Activated T-cell treated with anti-CD3 and anti-CD28 coated beads, Interleukin-2, amount 50 U/mL, for 4 hours (primary cell): ENCODE measurements at regions not wholly inside any gene's neighbourhood (a gene's known extent, or its start where the extent isn't known, plus 50 kb on each side); places are given as distances from the start of the nearest gene placed in this dataset.
"Not testable (repeated sequence)": the region's sequence is repeated elsewhere in the genome, so short reads cannot be mapped to it uniquely, and the experiment has no call there.

Experiments
- ATAC-seq, 2 donors: fragments of 200-7000 bp; cut with Tn5 transposase; one replicate each; pipeline ENCODE4 v1.10.0; 2021
- DNase-seq: peaks from one replicate; pipeline ENCODE4 v3.0.0-alpha.2; 2020
- H3K27me3 Mint-ChIP-seq: one replicate; pipeline ENCODE4 v1.8.0; 2021; ENCODE audit warnings: low read depth, mixed read lengths
- H3K36me3 Mint-ChIP-seq: one replicate; pipeline ENCODE4 v1.8.0; 2022; ENCODE audit warnings: mixed read lengths; ENCODE audit not compliant: insufficient read depth
- H3K4me1 Mint-ChIP-seq: one replicate; pipeline ENCODE4 v1.8.0; 2021; ENCODE audit warnings: low read depth, mixed read lengths
- H3K4me3 Mint-ChIP-seq: one replicate; pipeline ENCODE4 v1.8.0; 2021; ENCODE audit warnings: mild to moderate bottlenecking, moderate library complexity, mixed read lengths
- H3K9me3 Mint-ChIP-seq: one replicate; pipeline ENCODE4 v1.8.0; 2021; ENCODE audit warnings: mixed read lengths

- H3K36me3 Mint-ChIP-seq, result no peaks in the 10 kb centered on the region
- no peaks in the 10 kb centered on the region for H3K4me1 Mint-ChIP-seq
- H3K27me3 Mint-ChIP-seq, result no peaks in the 10 kb centered on the region
- H3K4me3 Mint-ChIP-seq, result no peak overlapping the region
- H3K9me3 Mint-ChIP-seq, result peaks cover 20% of the 10 kb centered on the region
- no peak for DNase-seq
- no peak for ATAC-seq
These were observed 1889.4 kb downstream of the C4orf33 start for GRCh38 chr4:130985371-130985770.

DNA sequence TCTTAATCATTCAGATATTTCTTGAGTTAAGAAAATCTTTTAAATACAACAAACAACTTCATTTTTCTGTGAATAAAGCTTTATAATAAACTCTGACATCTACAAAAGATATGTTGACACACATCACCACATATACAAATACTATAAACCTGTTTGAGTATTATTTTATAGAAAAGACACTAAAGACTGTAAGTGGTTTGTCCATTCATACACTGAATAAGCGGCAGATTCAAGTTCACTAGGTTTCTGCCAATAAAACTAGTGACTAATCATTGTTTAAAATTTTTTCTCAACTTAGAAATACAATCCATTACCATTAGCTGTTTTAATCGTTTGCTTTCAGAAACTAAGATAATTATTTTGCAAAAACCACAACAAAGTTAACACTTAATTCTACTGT lies 1900.0 kb downstream of the C4orf33 start:
- Mint-ChIP-seq H3K27me3 (no peaks in the 10 kb centered on the region), H3K36me3 (no peaks in the 10 kb centered on the region), H3K4me1 (no peaks in the 10 kb centered on the region), H3K9me3 (peaks cover 6% of the 10 kb centered on the region), H3K4me3 (no peak overlapping the region)
- no peak for ATAC-seq
- no peak for DNase-seq

DNA sequence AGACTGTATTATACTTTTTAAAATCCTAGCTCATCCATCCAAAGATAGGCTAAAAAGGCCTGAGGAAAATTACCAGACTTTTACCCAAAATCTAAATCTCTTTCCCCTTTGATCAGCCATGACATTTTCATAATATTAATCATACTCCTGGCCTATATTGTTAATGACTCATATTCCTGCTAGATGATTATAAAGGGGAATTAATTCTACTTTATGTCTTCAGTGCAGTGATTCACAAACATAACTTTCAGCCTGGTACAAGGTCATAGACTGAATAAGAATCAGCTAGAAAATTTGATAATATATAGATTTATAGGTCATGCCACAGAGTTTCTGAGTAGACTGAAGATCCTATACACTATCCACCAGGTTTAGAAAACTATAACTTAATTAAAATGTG lies 1905.4 kb downstream of the C4orf33 start:
- Mint-ChIP-seq H3K4me3 (no peak overlapping the region), H3K27me3 (no peaks in the 10 kb centered on the region), H3K4me1 (no peaks in the 10 kb centered on the region), H3K36me3 (no peaks in the 10 kb centered on the region), H3K9me3 (peaks cover 5% of the 10 kb centered on the region)
- no peak for DNase-seq
- ATAC-seq, result no peak

- ATAC-seq (no peak), DNase-seq (no peak)
- peaks cover 5% of the 10 kb centered on the region for H3K9me3 Mint-ChIP-seq
- no peaks in the 10 kb centered on the region for H3K36me3 Mint-ChIP-seq
- no peak overlapping the region for H3K4me3 Mint-ChIP-seq
- H3K4me1 Mint-ChIP-seq, result no peaks in the 10 kb centered on the region
- H3K27me3 Mint-ChIP-seq, result no peaks in the 10 kb centered on the region
These were observed 1906.2 kb downstream of the C4orf33 start for GRCh38 chr4:131002132-131002531.

DNA sequence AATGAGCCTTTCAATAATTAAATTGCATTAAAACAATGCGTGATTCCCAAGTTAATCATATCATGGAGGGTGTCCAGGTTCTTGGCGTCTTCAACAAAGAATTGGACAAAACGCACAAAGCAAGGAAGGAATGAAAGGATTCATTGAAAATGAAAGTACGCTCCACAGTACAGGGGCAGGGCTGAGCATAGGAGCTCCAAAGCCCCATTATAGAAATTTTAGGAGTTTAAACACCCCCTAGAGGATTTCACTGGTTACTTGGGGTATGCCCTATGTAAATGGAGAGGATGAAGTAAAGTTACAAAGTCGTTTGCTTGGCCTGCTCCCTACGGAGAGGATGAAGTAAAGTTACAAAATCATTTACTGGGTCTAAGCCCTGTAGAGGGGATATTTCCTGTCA lies 1910.4 kb downstream of the C4orf33 start:
- H3K36me3 Mint-ChIP-seq, result no peaks in the 10 kb centered on the region
- no peaks in the 10 kb centered on the region for H3K4me1 Mint-ChIP-seq
- DNase-seq, result no peak
- H3K27me3 Mint-ChIP-seq, result no peaks in the 10 kb centered on the region
- no peak for ATAC-seq
- no peaks in the 10 kb centered on the region for H3K9me3 Mint-ChIP-seq
- no peak overlapping the region for H3K4me3 Mint-ChIP-seq

DNA sequence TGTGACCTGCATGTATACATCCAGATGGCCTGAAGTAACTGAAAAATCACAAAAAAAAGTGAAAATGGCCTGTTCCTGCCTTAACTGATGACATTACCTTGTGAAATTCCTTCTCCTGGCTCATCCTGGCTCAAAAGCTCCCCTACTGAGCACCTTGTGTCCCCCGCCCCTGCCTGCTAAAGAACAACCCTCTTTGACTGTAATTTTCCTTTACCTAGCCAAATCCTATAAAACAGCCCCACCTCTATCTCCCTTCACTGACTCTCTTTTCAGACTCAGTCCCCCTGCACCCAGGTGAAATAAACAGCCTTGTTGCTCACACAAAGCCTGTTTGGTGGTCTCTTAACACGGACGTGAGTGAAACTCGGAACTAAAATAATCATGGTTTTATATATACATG lies 1916.0 kb downstream of the C4orf33 start:
- ATAC-seq, H3K36me3 Mint-ChIP-seq, DNase-seq, H3K27me3 Mint-ChIP-seq, H3K9me3 Mint-ChIP-seq, H3K4me3 Mint-ChIP-seq, H3K4me1 Mint-ChIP-seq: not testable (repeated sequence)

- no peak for DNase-seq
- no peaks in the 10 kb centered on the region for H3K9me3 Mint-ChIP-seq
- no peaks in the 10 kb centered on the region for H3K27me3 Mint-ChIP-seq
- no peak overlapping the region for H3K4me3 Mint-ChIP-seq
- no peaks in the 10 kb centered on the region for H3K4me1 Mint-ChIP-seq
- no peaks in the 10 kb centered on the region for H3K36me3 Mint-ChIP-seq
- no peak for ATAC-seq
These were observed 1917.3 kb downstream of the C4orf33 start for GRCh38 chr4:131013226-131013625.

- Mint-ChIP-seq H3K9me3 (peaks cover 11% of the 10 kb centered on the region), H3K36me3 (no peaks in the 10 kb centered on the region), H3K4me3 (no peak overlapping the region), H3K27me3 (no peaks in the 10 kb centered on the region), H3K4me1 (no peaks in the 10 kb centered on the region)
- ATAC-seq (no peak), DNase-seq (no peak)
These were observed 1930.8 kb downstream of the C4orf33 start for GRCh38 chr4:131026771-131027170.

GRCh38 chr4:131044368-131044767 lies 1948.4 kb downstream of the C4orf33 start:
- Mint-ChIP-seq H3K4me3 (no peak overlapping the region), H3K36me3 (no peaks in the 10 kb centered on the region), H3K4me1 (no peaks in the 10 kb centered on the region), H3K9me3 (no peaks in the 10 kb centered on the region), H3K27me3 (no peaks in the 10 kb centered on the region)
- DNase-seq (no peak), ATAC-seq (no peak)

GRCh38 chr4:131046821-131047220 lies 1950.9 kb downstream of the C4orf33 start:
- no peak for DNase-seq
- ATAC-seq, result no peak
- Mint-ChIP-seq H3K36me3 (no peaks in the 10 kb centered on the region), H3K4me3 (no peak overlapping the region), H3K4me1 (no peaks in the 10 kb centered on the region), H3K9me3 (no peaks in the 10 kb centered on the region), H3K27me3 (no peaks in the 10 kb centered on the region)

- DNase-seq, result no peak
- no peaks in the 10 kb centered on the region for H3K36me3 Mint-ChIP-seq
- no peaks in the 10 kb centered on the region for H3K27me3 Mint-ChIP-seq
- H3K9me3 Mint-ChIP-seq, result peaks cover 3% of the 10 kb centered on the region
- H3K4me1 Mint-ChIP-seq, result no peaks in the 10 kb centered on the region
- no peak for ATAC-seq
- H3K4me3 Mint-ChIP-seq, result no peak overlapping the region
These were observed 1956.7 kb downstream of the C4orf33 start for GRCh38 chr4:131052646-131053045.

DNA sequence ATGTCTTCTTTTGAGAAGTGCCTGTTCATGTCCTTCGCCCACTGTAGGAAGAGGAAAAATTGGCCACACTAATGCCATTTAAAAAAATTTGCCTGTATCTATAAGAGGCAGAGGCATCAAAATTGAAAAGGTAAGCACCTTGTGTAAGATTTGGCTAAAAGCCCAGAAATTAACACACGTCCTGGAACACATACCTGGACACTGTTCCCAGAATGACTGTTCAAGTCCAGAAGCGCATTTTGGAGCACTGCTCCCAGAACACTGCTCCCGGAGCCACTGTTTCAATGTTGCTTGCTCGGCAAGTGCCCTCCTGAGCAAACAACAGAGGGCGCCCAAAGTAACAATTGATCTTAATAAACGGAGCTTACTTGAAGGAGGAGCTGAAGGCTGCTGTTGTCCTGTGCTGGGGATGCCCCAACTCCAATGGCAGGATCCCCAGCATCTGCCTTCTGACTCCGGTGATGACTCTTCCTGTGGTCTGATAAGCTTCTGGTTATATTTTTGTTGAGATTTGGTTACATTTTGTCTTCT lies 1958.6 kb downstream of the C4orf33 start:
- no peaks in the 10 kb centered on the region for H3K36me3 Mint-ChIP-seq
- H3K4me3 Mint-ChIP-seq, result no peak overlapping the region
- no peaks in the 10 kb centered on the region for H3K27me3 Mint-ChIP-seq
- peaks cover 3% of the 10 kb centered on the region for H3K9me3 Mint-ChIP-seq
- ATAC-seq (no peak), DNase-seq (no peak)
- H3K4me1 Mint-ChIP-seq, result no peaks in the 10 kb centered on the region

DNA sequence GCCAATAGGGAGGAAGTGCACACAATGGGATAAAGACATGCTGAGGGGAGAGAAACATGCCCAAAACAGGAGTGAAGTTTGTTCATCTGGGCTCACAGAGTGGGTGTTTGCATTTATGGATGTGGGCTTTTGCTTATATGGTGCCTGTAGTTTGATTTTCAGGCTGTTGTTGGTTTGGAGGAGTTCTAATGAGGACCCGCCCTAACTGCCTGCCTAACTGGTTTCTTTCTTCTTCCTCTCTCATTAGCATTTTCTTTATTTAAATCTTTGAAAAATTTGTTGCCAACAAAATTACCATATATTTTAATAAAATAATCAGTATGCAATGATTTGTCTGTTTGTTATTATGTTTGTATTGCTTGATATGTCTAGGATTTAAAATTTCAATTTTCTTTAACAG lies 1965.8 kb downstream of the C4orf33 start:
- Mint-ChIP-seq H3K36me3 (no peaks in the 10 kb centered on the region), H3K27me3 (no peaks in the 10 kb centered on the region), H3K4me3 (no peak overlapping the region), H3K4me1 (no peaks in the 10 kb centered on the region), H3K9me3 (peaks cover 32% of the 10 kb centered on the region)
- no peak for ATAC-seq
- DNase-seq, result no peak

DNA sequence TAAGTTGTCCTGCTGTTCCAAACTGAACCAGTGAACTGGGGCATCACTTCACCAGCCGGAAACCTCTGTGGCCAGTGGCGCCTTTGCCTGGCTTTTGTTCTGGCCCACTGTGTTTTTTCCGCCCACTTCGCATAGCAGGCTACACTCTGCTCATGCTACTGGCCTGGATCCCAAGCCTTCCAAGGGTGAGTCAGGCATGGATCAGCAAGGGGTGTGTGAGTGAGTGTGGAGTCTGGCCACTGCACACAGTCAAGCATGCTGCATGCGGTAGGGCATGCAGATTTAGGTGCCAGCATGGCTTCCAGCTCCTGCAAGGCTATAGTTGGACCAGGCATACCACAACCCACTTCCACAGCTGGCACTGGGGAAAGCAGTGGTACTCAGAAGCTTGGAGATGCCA lies 1967.9 kb downstream of the C4orf33 start:
- Mint-ChIP-seq H3K9me3 (peaks cover 28% of the 10 kb centered on the region), H3K4me3 (no peak overlapping the region), H3K4me1 (no peaks in the 10 kb centered on the region), H3K27me3 (no peaks in the 10 kb centered on the region), H3K36me3 (no peaks in the 10 kb centered on the region)
- DNase-seq (no peak), ATAC-seq (no peak)

DNA sequence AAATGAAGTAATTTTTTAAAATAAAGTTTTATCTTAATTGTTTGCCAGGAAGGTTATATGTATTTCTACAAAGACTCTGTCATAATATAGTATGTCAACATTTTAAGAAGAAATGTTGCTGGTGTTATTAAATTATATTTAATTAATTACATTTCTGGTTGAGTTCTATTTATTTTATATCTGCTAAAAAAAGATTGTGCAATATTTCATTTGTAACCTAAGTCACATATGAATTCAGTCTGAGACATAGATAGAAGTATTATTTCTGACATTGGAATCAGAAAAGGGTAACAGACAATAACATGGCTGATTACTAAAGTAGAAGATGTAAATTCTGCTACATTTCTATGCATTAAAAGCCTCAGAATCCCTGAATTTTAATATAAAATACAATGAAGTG lies 1985.1 kb downstream of the C4orf33 start:
- no peak for DNase-seq
- no peaks in the 10 kb centered on the region for H3K27me3 Mint-ChIP-seq

DNA sequence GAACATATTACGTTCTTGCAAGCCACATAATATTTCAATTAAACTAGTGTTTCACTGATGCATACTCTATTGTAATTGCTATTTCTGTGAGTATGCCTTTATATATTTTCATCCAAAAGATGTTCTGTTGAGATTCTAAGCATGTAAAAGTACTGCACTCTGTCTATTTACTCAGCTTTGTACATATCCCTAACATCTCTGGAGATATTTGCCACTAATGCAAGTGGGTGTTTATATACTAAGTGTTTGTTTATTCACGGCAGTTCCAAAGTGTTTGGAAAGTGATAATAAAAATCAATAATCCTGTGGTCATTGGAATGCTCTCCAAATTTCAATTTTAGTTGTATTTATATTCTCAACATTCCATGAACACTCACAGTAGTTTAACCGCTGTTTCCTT lies 1989.0 kb downstream of the C4orf33 start:
- no peak for ATAC-seq
- Mint-ChIP-seq H3K9me3 (no peaks in the 10 kb centered on the region), H3K4me1 (no peaks in the 10 kb centered on the region), H3K4me3 (no peak overlapping the region), H3K36me3 (no peaks in the 10 kb centered on the region), H3K27me3 (no peaks in the 10 kb centered on the region)
- no peak for DNase-seq

More for the DNA sequence above, 1985.1 kb downstream of the C4orf33 start:
- no peaks in the 10 kb centered on the region for H3K36me3 Mint-ChIP-seq
- no peaks in the 10 kb centered on the region for H3K9me3 Mint-ChIP-seq
- no peak for ATAC-seq
- H3K4me1 Mint-ChIP-seq, result no peaks in the 10 kb centered on the region
- no peak overlapping the region for H3K4me3 Mint-ChIP-seq
